ENCODE measurements at regions not wholly inside any gene's neighbourhood (a gene's known extent, or its start where the extent isn't known, plus 50 kb on each side); places are given as distances from the start of the nearest gene placed in this dataset.
"Not testable (repeated sequence)": the region's sequence is repeated elsewhere in the genome, so short reads cannot be mapped to it uniquely, and the experiment has no call there.

DNA sequence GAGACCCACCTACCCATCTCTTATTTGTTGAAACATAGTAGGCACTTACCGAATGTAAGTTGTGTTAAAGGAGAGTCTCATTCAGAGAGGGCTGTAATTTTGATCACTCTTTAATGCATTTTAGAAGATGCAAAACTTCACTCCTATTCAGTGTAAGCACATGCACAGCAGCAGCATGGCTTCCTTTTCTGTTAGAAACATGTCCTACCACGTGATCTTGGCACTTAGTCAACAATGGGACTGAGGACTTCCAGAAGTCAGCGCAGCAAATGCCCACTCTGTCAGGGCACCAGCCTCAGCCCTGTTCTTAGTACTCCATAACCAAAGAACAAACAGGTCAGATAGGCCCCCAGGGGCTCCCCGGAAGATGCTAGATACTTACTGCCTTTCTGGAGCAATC is 456.5 kb downstream of the METTL4 start:
- no peak for DNase-seq (ENCODE audit: low read depth)

DNA sequence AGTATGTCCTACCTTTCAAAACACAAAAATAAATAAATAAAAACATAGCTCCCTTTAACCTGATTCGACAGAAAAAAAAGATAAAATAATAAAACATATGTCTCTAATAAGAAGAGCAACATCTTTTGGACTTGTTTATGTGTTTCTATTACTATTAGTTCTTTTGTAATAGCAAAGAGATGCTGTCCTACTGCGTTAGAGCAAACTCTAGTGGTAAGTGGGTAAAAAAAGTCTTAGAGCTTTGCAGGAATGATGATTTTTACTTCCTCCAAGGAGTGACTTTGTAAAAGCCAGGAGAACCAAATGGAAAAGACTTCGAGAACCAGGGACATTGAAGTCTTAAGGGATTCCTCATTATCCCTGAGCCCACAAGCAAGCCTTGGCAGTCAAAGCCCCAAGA is 450.1 kb downstream of the METTL4 start:
- DNase-seq (ENCODE audit: low read depth): no peak

DNA sequence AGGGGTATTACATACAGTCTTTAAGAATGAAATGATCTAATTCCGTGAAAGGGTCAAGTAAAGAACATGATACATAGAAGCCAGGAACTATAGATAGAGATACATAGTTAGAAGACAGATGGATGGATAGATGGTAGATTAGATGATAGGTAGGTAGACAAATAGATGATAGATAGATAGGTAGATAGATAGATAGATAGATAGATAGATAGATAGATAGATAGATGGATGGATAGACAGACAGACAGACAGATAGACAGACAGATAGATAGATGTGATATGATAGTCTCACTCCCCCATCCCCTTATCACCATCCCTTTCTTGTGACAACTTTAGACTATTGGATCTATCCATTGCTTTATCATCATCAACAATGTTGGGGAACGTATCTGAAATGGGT is 448.2 kb downstream of the METTL4 start:
- DNase-seq (ENCODE audit: low read depth): no peak

DNA sequence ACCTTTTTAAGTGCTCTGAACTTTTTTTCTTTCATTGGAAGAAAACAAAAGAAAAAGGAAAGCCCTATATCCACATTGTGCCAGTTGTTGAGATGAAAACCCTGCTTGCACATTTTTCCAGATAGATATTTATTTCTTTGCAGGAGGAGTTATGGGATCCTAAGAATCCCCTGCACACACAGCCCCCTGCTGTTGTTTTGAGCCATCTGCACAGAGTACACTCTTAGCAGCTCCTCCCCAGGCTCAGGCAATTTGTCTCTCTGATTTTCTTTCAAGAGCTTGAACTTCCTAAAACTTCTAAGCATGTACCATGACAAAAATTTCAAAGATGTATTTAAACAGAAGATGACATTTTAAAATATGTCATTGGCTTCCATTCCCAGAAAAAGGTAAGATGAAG is 436.9 kb downstream of the METTL4 start:
- no peak for DNase-seq (ENCODE audit: low read depth)

DNA sequence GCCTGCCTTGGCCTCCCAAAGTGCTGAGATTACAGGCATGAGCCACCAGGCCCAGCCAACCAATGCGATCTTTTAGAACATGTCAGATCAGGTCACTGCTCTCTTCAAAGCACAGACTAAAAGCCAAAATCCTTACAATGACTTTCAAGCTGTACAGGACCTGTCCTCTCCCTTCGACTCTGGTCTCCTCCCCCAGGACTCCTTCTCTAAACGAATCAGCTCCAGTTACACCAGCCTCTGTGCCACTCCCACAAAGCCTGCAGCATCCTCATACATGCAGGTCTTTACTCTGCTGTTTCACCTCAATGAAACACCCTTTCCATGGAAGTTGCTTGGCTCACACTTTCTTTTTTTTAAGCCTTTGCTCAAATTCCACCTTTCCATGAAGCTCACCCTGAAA is 436.0 kb downstream of the METTL4 start:
- DNase-seq (ENCODE audit: low read depth): no peak

DNA sequence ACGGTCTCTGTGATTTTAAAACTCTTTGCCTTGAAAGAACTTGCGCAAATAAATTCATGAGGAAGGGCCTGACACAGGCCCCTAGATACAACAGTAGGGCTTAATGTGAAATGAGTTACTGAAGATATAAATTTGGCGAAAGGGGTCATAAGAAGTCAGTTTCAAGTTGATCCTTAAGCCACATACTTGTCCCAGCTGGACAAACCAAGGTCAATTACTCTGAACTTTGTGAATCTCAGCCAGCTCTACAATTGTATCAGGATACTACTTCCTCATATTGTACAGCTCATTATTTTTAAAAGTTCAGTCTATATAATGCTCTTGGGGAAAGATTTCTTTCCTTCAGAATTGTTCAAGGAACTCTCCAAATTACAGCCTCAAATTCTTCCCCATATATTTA is 432.8 kb downstream of the METTL4 start:
- no peak for DNase-seq (ENCODE audit: low read depth)

DNA sequence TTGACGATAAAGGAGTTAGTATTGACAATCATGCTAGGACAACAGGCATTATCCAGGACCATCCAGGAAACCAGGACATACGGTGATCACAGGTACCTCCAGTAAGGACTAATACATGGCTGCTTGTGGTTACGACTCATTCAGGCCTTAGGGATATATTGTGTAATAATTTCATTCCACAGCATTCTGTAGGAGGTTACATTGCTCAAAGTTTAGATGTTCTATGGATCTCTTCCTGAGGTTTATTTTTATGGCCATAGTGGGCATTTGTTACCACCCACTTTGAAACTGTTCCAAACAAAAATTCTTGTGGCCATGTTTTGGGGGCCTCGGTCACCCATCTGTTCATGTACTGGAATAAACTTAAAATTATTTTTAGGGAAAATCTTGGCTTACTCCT is 431.6 kb downstream of the METTL4 start:
- no peak for DNase-seq (ENCODE audit: low read depth)

DNA sequence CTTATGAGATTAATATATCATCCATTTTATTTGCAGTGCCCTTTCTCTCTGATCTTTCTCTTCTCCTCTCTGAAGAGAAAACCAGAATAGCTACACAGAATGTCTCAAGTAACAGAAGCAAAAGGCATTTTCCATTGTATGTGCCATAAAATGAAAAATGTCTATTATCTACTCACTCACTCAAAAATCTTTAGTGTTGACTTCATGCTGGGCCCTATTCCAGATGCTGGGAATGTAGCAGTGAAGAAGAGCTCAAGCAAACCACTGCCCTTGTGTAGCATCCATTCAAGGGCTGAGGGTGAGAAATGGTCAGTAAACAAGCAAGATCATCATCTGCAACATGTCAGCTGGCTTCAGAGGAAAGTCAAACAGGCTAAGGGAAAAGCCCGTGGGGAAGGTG is 427.7 kb downstream of the METTL4 start:
- no peak for DNase-seq (ENCODE audit: low read depth)

DNA sequence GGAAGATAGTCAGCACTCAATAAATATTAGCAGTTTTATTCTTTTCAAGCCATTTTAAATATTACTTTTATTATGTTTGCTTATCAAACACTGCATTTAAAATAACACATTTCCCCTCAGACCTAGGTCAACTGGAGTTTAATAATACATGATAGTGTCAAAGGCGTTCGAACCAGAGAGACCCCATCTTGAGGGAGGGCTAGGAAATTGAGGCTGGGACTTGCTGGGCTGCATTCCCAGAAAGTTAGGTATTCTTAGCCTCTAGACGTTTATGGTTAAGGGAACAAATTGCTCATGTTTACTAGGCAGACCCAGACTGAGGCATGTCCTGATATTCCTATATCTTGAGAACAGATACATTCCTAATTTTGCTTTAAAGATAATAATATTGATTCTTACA is 426.5 kb downstream of the METTL4 start:
- DNase-seq (ENCODE audit: low read depth): no peak

DNA sequence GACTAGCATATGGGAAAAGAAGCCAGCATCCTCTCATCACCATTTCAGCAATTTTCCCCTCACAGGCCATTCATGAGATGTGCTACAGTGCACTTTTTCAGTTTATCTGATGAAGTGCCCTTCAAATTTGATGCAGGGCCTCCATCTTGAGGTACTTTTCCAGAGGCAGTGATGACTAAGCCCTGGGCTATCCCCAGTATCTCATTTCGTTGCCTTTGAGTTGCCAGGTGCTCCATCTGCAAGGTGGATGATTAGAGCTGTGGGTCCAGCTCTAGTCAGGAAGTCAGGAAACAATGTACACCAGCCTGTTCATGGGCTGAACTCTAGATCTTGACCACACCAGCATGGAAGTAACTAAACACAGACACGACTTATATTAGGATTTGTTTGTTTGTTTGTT is 425.2 kb downstream of the METTL4 start:
- no peak for DNase-seq (ENCODE audit: low read depth)

DNA sequence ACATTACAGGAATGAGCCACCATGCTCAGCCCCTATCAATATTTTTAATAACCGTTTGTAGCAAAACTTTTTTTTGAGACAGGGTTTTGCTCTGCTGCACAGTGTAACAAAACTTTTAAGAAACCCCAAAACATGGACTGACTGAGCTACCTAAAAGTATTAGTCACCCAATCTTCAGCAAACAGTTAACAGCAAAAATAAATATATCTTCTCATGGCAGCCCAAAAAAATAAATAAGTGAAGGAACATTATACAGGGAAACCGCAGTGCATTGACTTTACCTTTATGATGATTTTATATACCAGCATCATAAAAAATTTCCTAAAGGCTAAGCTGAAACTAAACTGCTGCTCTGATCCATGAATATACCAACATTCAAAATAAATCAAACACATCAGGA is 424.6 kb downstream of the METTL4 start:
- no peak for DNase-seq (ENCODE audit: low read depth)

DNA sequence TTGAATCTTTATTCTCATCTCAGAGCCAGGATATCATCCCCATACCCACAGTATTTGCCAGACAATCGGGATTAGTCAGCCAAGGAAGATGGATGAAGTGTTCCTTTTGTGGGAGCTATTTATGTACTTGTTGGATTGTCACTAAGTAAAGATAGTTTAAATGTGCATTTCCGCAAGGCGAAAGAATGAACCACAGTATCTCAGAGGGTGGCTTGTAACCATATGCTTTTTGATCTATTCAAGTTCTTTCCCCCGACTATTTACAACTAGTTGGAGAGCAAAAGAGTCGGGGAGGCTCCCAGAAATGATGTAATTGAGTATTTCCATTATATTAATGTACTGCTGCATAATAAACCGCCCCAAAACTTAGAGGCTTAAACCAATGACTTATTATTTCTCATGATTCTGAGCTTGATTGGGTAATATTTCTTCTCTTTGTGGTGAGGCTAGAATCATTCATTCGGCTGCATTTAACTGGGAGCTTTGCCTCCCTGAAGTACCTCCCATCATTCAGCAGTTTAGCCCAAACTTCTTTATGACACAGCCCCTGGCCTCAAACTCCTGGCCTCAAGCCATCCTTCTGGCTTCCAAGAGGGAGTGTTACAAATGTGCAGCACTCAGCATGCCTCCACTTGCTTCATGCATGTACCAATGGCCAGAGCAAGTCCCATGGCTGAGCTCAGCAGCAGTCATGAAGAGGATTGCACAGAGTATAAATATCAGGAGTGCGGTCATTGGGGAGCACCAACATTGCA is 423.7 kb downstream of the METTL4 start:
- no peak for DNase-seq (ENCODE audit: low read depth)

DNA sequence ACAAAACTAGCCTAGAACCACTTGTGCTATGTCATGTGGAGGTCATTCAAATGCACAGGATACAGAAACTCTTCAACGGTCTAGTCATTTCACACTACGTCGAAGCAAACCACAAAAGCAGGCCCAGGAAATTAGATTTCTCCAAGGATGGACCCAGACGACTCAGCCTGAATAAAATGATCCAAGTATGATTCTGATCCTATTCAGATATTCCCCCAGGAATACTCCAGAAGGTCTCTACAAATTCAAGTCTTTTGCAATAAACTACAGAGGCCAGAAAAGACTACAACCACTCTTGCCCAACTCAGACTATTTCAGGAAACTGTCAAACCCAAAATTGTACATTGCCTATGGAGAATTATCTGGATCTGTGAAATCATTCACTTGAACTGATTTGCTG is 422.5 kb downstream of the METTL4 start:
- DNase-seq (ENCODE audit: low read depth): no peak

DNA sequence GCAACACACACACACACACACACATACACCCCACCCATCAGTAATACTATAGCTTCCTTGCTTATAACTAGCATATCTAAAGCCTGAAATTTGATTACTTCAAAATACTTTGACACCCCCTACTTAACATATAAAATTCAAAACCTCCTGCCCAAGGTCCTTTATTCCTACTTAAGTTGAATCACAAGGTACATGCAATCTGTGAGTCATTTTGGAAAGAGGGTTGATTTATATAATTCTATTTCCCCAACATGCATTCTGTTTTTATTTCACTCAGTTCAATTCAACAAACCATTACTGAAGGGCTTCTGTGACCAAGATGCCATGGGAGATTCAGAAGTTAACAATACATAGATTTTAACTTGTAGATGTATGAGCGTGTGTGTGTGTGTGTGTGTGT is 420.7 kb downstream of the METTL4 start:
- no peak for DNase-seq (ENCODE audit: low read depth)

DNA sequence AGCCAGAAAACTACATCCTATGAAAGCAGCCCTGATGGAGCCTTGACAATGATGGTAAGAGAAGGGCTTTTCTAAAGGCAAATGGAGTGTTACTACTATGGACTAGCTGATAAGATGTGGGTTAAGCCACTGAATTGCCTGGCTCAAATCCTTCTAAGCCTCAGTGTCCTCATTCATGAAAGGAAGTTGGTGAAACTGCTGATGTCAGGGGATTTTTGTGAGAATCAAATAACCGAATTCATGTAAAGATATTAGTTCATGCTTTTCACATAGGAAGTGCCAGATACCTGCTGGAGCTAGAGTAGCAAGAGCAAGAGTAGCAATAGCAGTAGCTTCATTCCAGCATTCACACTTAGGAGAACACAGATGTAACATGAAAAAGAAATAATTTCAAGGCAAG is 417.0 kb downstream of the METTL4 start:
- no peak for DNase-seq (ENCODE audit: low read depth)

DNA sequence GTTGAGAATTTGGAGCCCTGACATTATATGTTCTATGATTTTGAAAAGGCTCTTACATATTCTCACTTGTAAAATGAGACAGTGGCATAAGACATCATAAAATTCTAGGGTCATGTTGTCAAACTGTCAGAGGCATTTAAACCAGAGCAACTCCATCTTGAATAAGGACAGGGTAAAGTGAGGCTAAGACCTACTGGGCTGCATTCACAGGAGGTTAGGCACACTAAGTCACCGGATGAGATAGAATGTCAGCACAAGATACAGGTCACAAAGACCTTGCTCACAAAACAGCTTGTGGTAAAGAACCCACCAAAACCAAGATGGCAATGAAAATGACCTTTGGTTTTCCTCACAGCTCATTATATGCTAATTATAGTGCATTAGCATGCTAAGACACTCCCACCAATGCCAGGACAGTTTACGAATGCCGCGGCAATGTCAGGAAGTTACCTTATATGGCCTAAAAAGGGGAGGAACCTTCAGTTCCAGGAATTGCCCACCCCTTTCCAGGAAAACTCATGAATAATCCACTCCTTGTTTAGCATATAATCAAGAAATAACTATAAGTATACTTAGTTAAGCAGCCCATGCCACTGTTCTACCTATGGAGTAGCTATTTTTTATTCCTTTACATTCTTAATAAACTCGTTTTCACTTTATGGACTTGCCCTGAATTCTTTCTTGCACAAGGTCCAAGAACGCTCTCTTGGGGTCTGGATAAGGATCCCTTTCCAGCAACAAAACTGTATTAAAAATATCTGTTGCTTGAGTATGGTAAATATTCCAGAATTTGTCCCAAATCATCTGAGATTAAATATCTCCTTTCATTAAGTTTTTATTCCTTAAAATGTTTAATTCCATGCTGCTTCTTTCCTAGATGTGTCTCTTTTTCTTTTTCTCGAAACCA is 406.4 kb downstream of the METTL4 start:
- DNase-seq (ENCODE audit: low read depth): no peak

DNA sequence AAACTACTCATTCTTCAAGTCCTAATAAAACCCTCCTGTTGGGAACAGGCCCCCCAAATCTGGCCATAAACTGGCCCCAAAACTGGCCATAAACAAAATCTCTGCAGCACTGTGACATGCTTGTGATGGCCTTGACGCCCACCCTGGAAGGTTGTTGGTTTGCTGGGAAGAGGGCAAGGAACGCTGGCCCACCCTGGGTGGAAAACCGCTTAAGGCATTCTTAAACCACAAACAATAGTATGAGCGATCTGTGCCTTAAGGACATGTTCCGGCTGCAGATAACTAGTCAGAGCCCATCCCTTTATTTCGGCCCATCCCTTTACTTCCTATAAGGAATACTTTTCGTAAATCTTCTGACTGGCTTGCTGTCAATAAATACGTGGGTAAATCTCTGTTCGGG is 404.4 kb downstream of the METTL4 start:
- DNase-seq (ENCODE audit: low read depth): not testable (repeated sequence)

DNA sequence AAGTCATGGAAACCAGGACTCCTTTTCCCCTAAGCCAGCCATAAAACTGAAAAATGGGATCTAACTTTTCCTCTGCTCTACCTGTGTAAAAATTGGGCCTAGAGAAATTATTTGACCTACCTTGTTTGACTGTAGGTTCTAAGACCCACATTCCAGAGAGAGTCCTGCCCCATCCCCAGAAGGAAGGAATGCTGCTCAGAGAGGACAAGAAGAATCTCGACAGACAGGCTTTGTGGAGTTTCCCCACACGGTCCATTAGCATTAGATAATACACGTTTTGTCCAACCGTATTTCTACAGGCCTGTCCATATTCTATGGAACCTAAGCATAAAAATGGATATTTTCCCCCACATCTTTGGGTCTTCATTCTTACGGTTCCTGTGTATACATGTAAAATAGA is 403.3 kb downstream of the METTL4 start:
- no peak for DNase-seq (ENCODE audit: low read depth)

DNA sequence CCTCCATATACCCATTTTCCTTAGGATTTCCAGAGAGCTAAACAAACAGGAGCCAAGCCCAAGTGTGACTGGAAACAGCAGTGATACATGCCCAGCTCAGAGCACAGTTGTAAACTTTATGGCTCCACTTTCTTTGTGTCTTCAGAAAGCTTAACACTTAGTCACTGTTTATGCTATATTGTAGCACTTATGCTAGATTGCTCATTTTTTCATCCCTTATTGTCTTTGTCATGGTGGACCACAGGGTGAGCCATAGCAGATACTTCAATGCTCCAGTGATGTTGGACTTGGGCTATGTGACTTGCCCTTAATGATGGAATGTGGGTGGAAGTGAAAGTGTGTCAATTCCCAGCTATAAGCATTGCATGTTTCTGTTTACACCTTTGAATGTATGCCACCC is 401.6 kb downstream of the METTL4 start:
- no peak for DNase-seq (ENCODE audit: low read depth)

DNA sequence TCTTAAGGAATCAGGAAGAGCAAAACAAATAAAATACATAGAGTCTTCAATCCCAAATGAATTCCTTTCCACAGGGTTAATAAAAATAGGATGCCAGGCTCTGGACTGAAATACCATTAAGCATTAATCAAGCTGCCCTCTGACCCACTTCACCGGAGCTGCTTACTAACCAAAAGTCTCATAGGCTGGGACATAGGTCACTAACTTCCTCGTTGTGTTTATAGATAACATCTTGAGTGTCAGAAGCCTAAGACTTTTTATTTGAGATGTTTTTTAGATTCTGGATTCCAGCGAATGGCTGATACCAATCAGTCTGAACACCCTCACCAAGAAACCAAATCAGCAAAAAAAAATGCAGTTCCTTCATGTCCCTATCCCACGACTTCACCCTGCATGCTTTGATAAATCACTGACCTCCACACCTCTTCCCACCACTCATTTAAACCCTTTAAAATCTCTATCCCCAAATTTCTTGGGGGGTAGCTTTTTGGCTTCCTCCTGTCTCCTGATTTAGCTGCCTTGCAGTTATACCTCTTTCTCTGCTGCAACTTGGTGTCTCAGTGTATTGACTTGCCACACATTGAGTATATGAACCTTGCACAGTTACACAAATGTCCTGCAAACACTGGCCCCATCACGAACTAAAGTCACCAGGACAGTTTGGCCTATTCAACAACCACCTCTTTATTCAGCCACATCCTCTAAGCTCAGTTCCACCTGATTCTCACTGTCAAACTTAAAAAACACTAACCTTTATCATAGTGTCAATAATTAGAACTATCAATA is 399.3 kb downstream of the METTL4 start:
- DNase-seq (ENCODE audit: low read depth): no peak

DNA sequence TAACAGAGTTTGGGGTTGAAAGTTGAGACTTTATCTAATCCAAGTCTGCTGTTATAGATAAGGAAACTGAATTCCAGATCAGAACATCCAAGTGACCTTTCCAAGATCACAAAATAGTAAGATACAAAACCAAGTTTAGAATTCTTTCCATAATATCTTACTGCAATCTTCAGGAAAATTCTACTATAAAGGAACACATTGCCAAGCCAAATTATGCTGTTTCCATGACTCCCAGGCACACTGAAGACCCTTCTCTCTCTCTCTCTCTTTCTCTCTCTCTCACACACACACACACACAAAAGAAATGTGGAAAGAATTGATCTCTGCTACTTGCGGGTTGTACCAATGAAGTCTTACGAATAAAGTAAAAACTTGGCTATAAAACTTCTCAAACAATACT is 398.4 kb downstream of the METTL4 start:
- no peak for DNase-seq (ENCODE audit: low read depth)

DNA sequence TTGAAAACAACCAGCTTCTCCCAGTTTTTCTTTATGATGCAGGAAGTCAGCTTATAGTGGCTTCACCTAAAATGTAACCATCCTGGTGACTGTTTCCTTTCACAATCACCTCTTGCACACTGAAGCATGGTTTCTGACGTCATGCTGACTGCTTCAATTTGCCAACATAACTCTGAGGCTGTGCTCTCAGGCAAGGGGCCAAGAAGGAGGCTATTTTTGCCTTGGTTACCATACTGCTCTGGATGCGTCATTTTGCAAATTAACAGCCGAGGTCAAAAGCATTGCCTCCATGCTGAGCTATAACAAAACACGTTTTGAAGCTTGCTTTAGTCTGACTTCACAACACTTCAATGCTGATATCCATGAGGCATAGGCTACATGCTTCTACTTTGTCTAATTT is 397.8 kb downstream of the METTL4 start:
- DNase-seq (ENCODE audit: low read depth): no peak

DNA sequence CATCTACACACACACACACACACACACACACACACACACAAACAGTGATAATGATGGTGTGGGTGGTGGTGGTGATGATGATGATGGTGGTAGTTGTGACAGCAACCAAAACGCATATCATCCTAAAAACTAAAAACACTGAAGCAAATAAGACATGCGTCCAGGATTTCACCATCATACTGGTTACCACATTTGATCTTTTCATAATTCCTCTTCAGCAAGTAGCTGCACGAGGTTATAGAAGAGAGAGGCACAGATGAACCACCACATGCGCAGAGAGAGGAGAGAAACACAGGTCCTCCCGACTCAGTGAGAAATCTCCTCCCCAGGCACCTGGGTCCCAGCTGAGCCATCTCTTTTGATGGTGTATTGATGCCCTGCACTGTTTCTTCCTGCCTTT is 393.3 kb downstream of the METTL4 start:
- no peak for DNase-seq (ENCODE audit: low read depth)
